Superior temporal gyrus (tissue), 1 donor: ENCODE measurements at regions not wholly inside any gene's neighbourhood (a gene's known extent, or its start where the extent isn't known, plus 50 kb on each side); places are given as distances from the start of the nearest gene placed in this dataset.

Experiments
- DNase-seq: peaks from one replicate; pipeline ENCODE4 v3.0.0-alpha.2; 2016; ENCODE audit errors: extremely low spot score

DNA sequence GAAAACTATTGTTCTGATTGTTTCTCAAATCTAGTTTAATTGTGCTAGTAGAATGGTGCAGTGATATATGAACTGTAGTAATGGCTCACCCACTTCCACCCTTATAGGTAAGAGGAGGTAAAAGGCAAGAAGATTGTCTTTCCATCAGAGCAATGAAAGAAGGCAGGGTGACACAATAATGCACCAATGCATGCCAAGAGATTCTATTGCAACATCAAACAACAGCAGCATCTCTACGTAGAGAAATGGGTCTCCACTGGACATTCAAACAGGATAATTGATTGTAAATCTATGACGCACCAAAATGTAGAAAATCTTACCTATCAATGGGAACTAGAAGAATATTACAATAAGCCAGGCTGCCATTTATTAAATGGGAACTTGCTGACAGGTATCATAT lies 107.0 kb upstream of the ISL1 start:
- DNase-seq, result no peak

DNA sequence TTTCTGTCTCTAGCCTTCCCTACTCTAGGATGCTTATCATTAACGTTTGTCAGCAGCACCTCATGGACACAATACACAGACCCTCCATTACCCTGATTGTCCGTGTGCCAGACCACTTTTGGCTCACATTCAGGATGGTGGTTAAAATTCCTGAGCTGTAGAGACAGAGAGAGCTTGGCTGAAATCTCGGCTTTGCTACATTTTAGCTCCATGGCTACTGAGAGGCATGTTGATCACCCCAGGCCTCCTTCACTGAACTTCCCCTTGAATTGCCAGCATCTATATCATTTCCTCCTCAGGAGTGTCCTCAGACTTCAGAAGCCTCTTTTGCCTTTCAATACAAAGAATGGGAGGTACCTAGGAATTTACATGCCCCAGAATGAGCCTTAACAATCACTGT lies 104.7 kb upstream of the ISL1 start:
- no peak for DNase-seq

DNA sequence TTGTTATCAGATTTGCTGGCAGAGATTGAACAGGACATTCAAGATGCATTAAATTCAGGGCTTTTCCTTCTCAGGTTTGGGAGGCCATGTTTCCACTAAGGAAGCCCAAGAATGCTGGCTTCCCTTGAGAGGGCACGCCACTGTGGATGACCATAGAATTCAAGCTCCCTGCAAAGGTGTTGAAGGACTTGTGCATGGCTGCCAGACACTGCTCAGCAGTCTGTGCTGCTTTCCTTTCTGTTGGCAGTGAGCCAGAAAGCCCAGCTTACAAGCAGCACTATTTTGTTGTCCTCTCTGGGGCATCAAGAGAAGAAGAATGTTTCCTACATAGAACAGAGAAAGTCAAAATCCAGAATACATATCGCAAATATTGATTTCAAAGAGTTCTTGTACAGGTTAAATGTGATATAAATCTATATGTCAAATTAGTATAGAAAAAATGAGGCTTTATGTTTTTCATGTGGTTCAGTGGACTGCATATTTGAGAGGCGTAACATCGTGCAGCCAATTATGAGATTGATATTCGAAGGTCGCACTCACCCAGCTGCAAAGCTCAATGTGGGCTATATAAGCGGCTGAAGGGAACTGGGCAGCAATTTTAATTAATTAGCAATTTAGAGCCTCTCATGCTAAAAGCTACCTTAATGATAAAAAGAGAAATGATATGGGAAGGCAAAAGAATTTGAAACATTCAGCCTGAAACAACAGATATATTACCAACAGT lies 103.1 kb upstream of the ISL1 start:
- DNase-seq, result no peak

DNA sequence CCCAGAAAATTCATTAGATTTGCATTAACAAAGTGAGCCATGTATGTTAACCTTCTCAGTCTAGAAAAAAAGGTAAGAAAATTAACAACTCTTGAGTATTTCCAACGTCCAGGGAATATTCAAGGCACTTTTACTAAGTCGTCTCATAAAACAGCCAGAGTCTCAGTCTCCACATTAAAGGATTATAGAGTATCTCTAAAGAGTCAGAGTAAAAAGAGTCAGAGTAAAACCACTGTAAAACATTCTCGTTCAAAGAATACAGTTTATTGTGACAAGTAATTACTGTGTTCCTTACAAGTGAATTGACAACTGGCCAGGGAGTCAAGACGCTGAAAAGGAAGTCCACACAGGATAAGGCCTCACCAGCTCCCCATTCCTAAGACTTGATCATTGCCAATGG lies 97.2 kb upstream of the ISL1 start:
- DNase-seq, result no peak

DNA sequence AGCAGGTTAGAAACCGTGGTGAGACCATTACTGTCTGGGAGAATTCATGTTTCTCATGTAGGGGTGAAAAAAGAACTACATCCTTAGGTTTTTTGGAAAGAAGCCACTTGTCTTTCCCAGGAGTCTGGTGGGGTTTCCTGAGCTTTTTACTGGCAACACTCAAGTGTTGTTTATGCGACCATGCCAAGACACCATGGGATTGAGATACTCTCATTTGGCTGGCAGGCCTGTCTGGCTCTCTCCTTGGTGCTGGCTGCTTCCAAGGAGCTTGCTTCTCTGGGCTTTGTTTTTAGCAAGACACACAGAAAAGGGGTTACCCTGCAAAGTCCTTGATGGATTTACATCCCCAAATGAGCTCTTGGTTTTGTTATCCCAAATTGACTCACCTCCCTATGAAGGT lies 80.9 kb upstream of the ISL1 start:
- DNase-seq, result no peak

DNA sequence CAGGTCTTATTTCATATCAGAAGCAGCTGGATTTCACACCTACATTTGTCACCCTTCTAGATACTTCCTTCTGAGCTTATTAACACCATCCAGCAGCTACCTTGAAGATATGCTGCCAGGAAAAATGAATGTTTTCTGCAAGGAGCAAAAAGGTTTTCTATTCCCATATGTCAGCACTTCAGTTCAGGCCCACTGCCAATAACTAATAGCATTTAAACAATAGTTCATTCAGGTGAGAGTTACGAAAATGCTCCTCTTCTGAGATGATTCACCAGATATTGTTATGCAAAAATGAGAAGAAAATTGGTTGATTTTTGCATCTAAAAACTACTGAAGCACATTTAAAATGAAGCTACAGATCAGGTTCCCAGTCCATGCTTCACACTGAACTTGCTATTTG lies 56.4 kb upstream of the ISL1 start:
- DNase-seq, result no peak
